HL-60 (cell line): ENCODE measurements at regions not wholly inside any gene's neighbourhood (a gene's known extent, or its start where the extent isn't known, plus 50 kb on each side); places are given as distances from the start of the nearest gene placed in this dataset.

Experiments used
- GABPA ChIP-seq: IDR thresholded peaks from 2 replicates; pipeline ENCODE4 v1.6.1; 2012; ENCODE audit warnings: low read depth
- POLR2AphosphoS5 ChIP-seq: IDR thresholded peaks from 2 replicates; pipeline ENCODE4 v1.6.1; 2012; ENCODE audit warnings: low read depth
- TF ChIP-seq, protein P1 (sequence below): IDR thresholded peaks from one replicate; pipeline ENCODE4 v1.5.1; 2011; ENCODE audit warnings: low read length, control low read depth, inconsistent platforms; ENCODE audit not compliant: insufficient read depth
- TF ChIP-seq, protein P2 (sequence below): IDR thresholded peaks from 2 replicates; pipeline ENCODE4 v1.6.1; 2012; ENCODE audit warnings: low read depth; ENCODE audit not compliant: insufficient replicate concordance

DNA sequence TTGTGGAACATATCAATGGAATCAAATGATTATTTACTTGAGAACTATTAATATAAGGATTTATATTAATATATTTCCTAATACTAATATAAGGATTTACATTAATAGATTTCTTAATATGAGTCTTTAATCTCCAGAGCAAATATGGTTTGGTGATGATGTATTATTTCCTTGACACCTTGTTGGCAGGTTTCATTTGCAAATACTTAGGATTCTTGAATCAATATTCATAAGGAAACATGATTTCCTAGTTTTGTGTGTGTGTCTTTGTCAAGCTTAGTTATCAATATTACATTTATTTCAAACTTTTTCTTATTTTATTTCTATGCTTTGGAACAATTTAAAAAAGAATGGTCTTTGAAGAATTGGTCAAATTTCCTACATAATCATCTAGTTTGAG, 138.5 kb downstream of the RAB38 start:
- TF ChIP-seq, protein P1, sequence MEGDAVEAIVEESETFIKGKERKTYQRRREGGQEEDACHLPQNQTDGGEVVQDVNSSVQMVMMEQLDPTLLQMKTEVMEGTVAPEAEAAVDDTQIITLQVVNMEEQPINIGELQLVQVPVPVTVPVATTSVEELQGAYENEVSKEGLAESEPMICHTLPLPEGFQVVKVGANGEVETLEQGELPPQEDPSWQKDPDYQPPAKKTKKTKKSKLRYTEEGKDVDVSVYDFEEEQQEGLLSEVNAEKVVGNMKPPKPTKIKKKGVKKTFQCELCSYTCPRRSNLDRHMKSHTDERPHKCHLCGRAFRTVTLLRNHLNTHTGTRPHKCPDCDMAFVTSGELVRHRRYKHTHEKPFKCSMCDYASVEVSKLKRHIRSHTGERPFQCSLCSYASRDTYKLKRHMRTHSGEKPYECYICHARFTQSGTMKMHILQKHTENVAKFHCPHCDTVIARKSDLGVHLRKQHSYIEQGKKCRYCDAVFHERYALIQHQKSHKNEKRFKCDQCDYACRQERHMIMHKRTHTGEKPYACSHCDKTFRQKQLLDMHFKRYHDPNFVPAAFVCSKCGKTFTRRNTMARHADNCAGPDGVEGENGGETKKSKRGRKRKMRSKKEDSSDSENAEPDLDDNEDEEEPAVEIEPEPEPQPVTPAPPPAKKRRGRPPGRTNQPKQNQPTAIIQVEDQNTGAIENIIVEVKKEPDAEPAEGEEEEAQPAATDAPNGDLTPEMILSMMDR: no peak
- TF ChIP-seq, protein P2, sequence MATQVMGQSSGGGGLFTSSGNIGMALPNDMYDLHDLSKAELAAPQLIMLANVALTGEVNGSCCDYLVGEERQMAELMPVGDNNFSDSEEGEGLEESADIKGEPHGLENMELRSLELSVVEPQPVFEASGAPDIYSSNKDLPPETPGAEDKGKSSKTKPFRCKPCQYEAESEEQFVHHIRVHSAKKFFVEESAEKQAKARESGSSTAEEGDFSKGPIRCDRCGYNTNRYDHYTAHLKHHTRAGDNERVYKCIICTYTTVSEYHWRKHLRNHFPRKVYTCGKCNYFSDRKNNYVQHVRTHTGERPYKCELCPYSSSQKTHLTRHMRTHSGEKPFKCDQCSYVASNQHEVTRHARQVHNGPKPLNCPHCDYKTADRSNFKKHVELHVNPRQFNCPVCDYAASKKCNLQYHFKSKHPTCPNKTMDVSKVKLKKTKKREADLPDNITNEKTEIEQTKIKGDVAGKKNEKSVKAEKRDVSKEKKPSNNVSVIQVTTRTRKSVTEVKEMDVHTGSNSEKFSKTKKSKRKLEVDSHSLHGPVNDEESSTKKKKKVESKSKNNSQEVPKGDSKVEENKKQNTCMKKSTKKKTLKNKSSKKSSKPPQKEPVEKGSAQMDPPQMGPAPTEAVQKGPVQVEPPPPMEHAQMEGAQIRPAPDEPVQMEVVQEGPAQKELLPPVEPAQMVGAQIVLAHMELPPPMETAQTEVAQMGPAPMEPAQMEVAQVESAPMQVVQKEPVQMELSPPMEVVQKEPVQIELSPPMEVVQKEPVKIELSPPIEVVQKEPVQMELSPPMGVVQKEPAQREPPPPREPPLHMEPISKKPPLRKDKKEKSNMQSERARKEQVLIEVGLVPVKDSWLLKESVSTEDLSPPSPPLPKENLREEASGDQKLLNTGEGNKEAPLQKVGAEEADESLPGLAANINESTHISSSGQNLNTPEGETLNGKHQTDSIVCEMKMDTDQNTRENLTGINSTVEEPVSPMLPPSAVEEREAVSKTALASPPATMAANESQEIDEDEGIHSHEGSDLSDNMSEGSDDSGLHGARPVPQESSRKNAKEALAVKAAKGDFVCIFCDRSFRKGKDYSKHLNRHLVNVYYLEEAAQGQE: no peak
- TF ChIP-seq GABPA (no peak), POLR2AphosphoS5 (no peak)
